GM23338 (cell line): ENCODE measurements at regions not wholly inside any gene's neighbourhood (a gene's known extent, or its start where the extent isn't known, plus 50 kb on each side); places are given as distances from the start of the nearest gene placed in this dataset.

Source experiments
- EZH2phosphoT487 ChIP-seq: fragments of 200-600 bp; sonication (generic); IDR thresholded peaks from one replicate; pipeline ENCODE4 v1.8.1; 2018; ENCODE audit warnings: antibody characterized with exemption; ENCODE audit not compliant: unreplicated experiment
- ZNF114 ChIP-seq: fragments of 250-450 bp; sonication (Bioruptor Pico); IDR thresholded peaks from 2 replicates; pipeline ENCODE4 v1.5.0; 2020; ENCODE audit warnings: mild to moderate bottlenecking, moderate library complexity
- TF ChIP-seq, protein P1 (sequence below), 2 experiments: fragments of 200-600 bp in 1 of 2; sonication (generic) in 1 of 2; conservative IDR thresholded peaks; 2 replicates each; pipeline versions ENCODE4 v1.5.1 to v1.6.1; 2016 to 2017; ENCODE audit warnings: antibody characterized with exemption in 2 of 2, low read depth in 2 of 2, mild to moderate bottlenecking in 2 of 2, moderate library complexity in 1 of 2

- TF ChIP-seq EZH2phosphoT487 (no peak), ZNF114 (CRISPR knock-in tag) (no peak)
- TF ChIP-seq, protein P1, sequence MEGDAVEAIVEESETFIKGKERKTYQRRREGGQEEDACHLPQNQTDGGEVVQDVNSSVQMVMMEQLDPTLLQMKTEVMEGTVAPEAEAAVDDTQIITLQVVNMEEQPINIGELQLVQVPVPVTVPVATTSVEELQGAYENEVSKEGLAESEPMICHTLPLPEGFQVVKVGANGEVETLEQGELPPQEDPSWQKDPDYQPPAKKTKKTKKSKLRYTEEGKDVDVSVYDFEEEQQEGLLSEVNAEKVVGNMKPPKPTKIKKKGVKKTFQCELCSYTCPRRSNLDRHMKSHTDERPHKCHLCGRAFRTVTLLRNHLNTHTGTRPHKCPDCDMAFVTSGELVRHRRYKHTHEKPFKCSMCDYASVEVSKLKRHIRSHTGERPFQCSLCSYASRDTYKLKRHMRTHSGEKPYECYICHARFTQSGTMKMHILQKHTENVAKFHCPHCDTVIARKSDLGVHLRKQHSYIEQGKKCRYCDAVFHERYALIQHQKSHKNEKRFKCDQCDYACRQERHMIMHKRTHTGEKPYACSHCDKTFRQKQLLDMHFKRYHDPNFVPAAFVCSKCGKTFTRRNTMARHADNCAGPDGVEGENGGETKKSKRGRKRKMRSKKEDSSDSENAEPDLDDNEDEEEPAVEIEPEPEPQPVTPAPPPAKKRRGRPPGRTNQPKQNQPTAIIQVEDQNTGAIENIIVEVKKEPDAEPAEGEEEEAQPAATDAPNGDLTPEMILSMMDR (conservative IDR thresholded peaks at IDR 0.05; ENCODE audit: low read depth in 2 of 2): no peak
Measured at GRCh38 chr5:133744960-133745308, 132.6 kb upstream of the FSTL4 start.
